Lower leg skin (tissue), 4 donors: ENCODE measurements at regions not wholly inside any gene's neighbourhood (a gene's known extent, or its start where the extent isn't known, plus 50 kb on each side); places are given as distances from the start of the nearest gene placed in this dataset.

Experiments
- DNase-seq, 2 donors: peaks; one replicate each; pipeline ENCODE4 v3.0.0-alpha.2; 2019; ENCODE audit warnings: low spot score in 2 of 2
- H3K4me3 ChIP-seq: fragments of 200-600 bp; sonication (generic); 2 replicates; pipeline ENCODE4 v1.5.1; 2017; ENCODE audit warnings: mild to moderate bottlenecking, low read depth; ENCODE audit not compliant: poor library complexity, severe bottlenecking
- CTCF ChIP-seq, 3 donors: fragments of 450-650 bp; IDR thresholded peaks; one replicate each; pipeline ENCODE4 v1.5.1; 2016; ENCODE audit warnings: antibody characterized with exemption in 3 of 3, mild to moderate bottlenecking in 3 of 3, moderate library complexity in 2 of 3
- POLR2A ChIP-seq, 2 donors: fragments of 450-650 bp; IDR thresholded peaks; one replicate each; pipeline ENCODE4 v1.6.1; 2016 to 2017; ENCODE audit warnings: antibody characterized with exemption in 2 of 2, mild to moderate bottlenecking in 1 of 2, moderate library complexity in 1 of 2
- WGBS, 2 donors: methylation state at CpG; one replicate each; pipeline ENCODE4 v1.1.5; 2018; 5-methylcytosine and 5-hydroxymethylcytosine counted together
- intact Hi-C: fragments of 100-400 bp; cut with DNase I; formaldehyde crosslinking; loops from one replicate; pipeline ENCODE4 v1.15.0; 2023; ENCODE audit warnings: low total_unique reads

GRCh38 chr5:27818888-27819287 lies 780.5 kb upstream of the CDH9 start:
- no peak for DNase-seq
- 49 to 50% methylated on average over 1 of the region's 1 CpG for WGBS, 2 donors
- intact Hi-C loops = no loop called here
- no peak overlapping the region for H3K4me3 ChIP-seq
- TF ChIP-seq CTCF (IDR thresholded peaks at IDR 0.05) (no peak), POLR2A (IDR thresholded peaks at IDR 0.05) (no peak)

- H3K4me3 ChIP-seq = no peak overlapping the region
- WGBS, 2 donors = 0% methylated on average over 1 of the region's 1 CpG
- intact Hi-C loops = no loop called here
- DNase-seq = no peak
- TF ChIP-seq CTCF (IDR thresholded peaks at IDR 0.05) (no peak), POLR2A (IDR thresholded peaks at IDR 0.05) (no peak)
Measured at GRCh38 chr5:27814983-27815382, 776.6 kb upstream of the CDH9 start.

- DNase-seq = no peak
- TF ChIP-seq POLR2A (IDR thresholded peaks at IDR 0.05) (no peak), CTCF (IDR thresholded peaks at IDR 0.05) (no peak)
- intact Hi-C loops = no loop called here
- no peak overlapping the region for H3K4me3 ChIP-seq
- 58 to 67% methylated on average over 1 of the region's 1 CpG for WGBS, 2 donors
Measured at GRCh38 chr5:27814286-27814685, 775.9 kb upstream of the CDH9 start.

- 64 to 68% methylated on average over 5 of the region's 5 CpGs for WGBS, 2 donors
- TF ChIP-seq POLR2A (IDR thresholded peaks at IDR 0.05) = no peak
- no peak for TF ChIP-seq CTCF (IDR thresholded peaks at IDR 0.05)
- H3K4me3 ChIP-seq = no peak overlapping the region
- intact Hi-C loops = no loop called here
- DNase-seq = no peak
Measured at GRCh38 chr5:27810458-27810857, 772.1 kb upstream of the CDH9 start.

GRCh38 chr5:27797220-27797619 lies 758.8 kb upstream of the CDH9 start:
- no peak overlapping the region for H3K4me3 ChIP-seq
- 100% methylated on average over 1 of the region's 1 CpG for whole genome bisulfite sequencing, 2 donors
- TF ChIP-seq CTCF (IDR thresholded peaks at IDR 0.05) = no peak
- no peak for TF ChIP-seq POLR2A (IDR thresholded peaks at IDR 0.05)
- DNase-seq = no peak
- intact Hi-C loops = no loop called here

GRCh38 chr5:27788184-27788583 lies 749.8 kb upstream of the CDH9 start:
- TF ChIP-seq CTCF (IDR thresholded peaks at IDR 0.05) (no peak), POLR2A (IDR thresholded peaks at IDR 0.05) (no peak)
- 96 to 97% methylated on average over 2 of the region's 2 CpGs for WGBS, 2 donors
- intact Hi-C loops = no loop called here
- DNase-seq = no peak
- H3K4me3 ChIP-seq = no peak overlapping the region
